HK-2 (cell line): ENCODE measurements at regions not wholly inside any gene's neighbourhood (a gene's known extent, or its start where the extent isn't known, plus 50 kb on each side); places are given as distances from the start of the nearest gene placed in this dataset.
"Not testable (repeated sequence)": the region's sequence is repeated elsewhere in the genome, so short reads cannot be mapped to it uniquely, and the experiment has no call there.

Experiments used
- DNase-seq: peaks from one replicate; pipeline ENCODE4 v3.0.0-alpha.2; 2018; ENCODE audit not compliant: unreplicated experiment

GRCh38 chr4:18458465-18458864, 436.9 kb upstream of the LCORL start:
- no peak for DNase-seq

- no peak for DNase-seq
These were observed 432.8 kb upstream of the LCORL start for GRCh38 chr4:18454349-18454748.

- no peak for DNase-seq
These were observed 423.6 kb upstream of the LCORL start for GRCh38 chr4:18445110-18445509.

DNA sequence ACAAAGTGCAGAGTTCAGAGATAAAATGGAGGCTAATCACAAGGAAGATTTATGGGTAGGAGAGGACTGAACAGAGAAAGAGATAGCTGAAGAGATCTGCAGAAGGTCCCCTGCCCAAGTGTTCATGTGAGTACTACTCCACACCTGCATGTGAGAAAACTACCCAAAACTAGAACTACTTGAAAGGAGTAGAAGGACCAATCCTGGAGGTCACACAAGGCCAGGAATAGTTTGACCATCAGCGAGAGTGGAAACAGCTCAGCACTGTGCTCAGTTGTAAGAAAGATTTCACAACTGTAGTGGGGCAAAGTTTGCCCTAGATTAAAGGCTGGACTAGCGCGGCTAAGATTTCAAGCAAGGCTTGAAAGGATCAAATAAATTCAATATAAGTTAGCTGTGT, 422.7 kb upstream of the LCORL start:
- no peak for DNase-seq

DNA sequence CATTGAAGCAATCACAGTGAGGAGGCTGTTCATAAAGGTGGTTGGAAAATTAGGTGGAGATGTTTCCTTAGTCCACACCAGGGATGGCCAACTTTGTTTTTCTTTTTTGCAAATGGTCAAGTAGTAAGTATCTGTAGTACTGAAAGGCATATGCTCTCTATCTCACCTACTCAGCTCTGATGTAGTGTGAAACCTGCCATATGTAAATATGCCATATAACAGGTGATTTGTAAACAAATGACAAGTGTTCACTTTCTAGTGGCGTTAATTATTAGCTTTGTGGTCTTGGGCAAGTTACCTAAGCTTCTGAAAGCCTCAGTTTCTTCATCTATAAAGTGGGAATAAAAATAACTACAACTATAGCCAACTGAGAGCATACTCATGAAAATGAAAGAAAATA, 421.4 kb upstream of the LCORL start:
- DNase-seq: no peak

GRCh38 chr4:18441676-18442075, 420.1 kb upstream of the LCORL start:
- no peak for DNase-seq

DNA sequence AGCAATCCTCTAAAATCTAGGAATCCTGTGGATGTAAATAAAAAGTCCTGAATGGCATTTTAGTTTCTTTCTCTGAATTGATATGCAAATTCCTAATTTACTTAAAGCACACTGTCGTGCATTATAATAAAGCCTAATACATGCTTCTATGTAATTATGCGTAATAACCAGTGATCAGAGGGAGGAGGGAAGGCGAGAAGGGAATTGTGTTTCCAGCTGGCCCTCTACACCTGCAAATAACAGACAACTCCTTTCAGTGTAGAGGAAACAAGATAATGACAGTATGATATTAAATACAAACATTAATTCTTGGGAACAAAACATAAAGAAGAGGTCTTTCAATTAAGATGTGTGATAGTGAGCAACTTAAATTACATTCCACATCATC, 419.6 kb upstream of the LCORL start:
- DNase-seq: no peak

GRCh38 chr4:18440527-18441202, 419.1 kb upstream of the LCORL start:
- no peak for DNase-seq

DNA sequence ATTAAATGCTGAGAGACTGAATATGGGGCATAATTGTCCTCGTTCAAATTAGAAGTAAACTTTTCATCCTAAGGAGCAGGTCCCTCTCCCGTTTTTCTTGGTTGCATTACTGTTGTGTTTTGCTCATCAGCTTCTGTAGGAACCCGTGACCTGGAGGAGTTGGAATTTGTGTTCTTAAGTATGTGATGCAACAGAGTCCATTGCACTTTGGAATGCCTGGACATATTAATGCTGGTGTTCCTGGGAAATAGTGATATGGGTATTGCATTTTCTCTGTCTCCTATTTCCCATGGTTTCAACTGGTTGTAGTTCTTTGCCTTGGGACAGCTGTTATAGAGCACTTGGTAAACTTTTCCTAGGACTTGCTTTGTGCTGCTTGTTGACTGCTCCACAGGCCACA, 417.8 kb upstream of the LCORL start:
- no peak for DNase-seq

GRCh38 chr4:18435781-18436180, 414.2 kb upstream of the LCORL start:
- DNase-seq: no peak

GRCh38 chr4:18422685-18423084, 401.1 kb upstream of the LCORL start:
- DNase-seq: no peak

- no peak for DNase-seq
These were observed 400.0 kb upstream of the LCORL start for GRCh38 chr4:18421519-18421918.

DNA sequence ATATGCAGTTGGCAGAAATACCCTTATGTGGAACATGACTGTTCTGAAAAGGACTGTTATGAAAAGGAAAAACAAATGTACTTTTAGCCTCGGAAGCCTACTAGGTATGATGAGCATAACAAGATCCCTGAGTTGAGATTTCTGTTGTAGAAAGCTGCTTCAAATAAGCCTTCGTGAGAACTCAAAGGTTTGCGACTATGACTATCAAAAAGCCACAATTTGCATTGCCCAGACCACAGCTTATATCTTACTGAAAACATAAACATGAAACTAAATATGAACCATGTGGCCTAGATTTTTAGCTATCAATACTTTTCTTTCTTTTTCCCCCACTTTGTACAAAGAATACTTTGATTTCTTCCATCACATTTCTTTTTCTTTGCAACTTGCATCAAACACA, 398.2 kb upstream of the LCORL start:
- no peak for DNase-seq

DNA sequence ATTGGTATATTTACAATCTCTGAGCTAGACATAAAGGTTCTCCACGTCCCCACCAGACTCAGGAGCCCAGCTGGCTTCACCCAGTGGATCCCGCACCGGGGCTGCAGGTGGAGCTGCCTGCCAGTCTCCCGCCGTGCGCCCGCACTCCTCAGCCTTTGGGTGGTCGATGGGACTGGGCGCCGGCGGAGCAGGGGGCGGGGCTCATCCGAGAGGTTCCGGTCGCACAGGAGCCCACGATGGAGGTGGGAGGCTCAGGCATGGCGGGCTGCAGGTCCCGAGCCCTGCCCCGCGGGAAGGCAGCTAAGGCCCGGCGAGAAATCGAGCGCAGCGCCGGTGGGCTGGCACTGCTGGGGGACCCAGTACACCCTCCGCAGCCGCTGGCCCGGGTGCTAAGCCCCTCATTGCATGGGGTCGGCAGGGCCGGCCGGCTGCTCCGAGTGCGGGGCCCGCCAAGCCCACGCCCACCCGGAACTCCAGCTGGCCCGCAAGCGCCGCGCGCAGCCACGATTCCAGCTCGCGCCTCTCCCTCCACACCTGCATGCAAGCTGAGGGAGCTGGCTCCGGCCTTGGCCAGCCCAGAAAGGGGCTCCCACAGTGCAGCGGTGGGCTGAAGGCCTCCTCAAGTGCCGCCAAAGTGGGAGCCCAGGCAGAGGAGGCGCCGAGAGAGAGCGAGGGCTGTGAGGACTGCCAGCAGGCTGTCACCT, 396.8 kb upstream of the LCORL start:
- DNase-seq: not testable (repeated sequence)

GRCh38 chr4:18417651-18418050, 396.1 kb upstream of the LCORL start:
- DNase-seq: not testable (repeated sequence)

- no peak for DNase-seq
These were observed 384.7 kb upstream of the LCORL start for GRCh38 chr4:18406264-18406663.

DNA sequence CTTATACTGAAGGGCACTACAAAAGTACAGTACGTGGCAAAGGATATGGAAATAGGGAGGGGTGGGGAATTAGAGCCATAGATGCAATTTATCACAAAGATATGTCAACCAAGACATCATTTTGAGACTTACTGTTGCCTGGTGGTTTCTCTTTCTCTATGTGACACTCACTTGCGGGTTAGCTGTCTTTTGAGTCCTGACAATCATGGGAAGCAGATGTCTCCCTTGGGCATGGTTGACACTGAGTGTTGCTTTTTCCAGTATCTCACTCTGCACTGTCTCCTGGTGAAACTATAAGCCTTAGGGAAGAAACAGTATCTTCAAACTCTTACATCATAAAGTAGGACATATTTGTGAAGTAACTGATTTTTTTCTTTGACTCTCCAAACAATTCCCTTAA, 383.5 kb upstream of the LCORL start:
- no peak for DNase-seq

DNA sequence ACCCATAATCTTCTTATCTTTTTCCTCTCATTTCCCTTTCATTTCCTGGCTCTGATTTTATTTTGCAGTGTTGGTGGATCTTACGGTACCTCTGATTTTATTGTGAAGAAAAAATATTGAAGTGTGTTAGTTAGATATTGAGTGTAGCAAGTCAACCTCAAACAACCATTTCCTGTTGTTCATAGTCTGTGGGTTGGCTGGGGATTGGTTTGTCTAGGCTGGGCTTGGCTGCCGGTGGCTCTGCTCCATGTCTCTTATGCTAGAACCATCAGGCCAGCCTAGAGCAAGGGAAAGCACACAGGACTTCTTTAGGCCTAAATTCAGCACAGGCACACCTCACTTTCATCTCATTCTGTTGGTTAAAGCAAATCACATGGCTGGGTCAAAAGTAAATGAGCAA, 383.1 kb upstream of the LCORL start:
- DNase-seq: no peak

- DNase-seq: no peak
These were observed 381.8 kb upstream of the LCORL start for GRCh38 chr4:18403327-18403726.

GRCh38 chr4:18401868-18402267, 380.3 kb upstream of the LCORL start:
- DNase-seq: no peak

DNA sequence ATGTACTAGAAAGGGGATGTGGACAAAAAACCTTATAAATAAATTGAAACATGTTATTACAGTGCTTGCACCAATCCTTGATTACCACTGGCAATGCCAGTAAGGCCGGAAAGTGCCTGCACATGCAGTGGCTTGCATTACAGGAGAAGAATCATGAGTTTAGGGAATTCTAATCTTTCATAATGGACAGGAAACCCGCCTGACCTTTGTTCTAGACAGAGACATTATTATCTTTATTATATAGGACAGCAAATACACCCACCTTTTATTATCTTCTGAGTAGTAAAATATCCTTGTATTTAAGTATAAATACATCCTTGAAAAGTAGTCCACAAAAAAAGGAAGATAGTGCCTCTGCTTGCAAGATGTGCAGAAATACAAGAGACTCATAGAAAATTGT, 379.9 kb upstream of the LCORL start:
- DNase-seq: no peak

GRCh38 chr4:18398661-18399060, 377.1 kb upstream of the LCORL start:
- no peak for DNase-seq

DNA sequence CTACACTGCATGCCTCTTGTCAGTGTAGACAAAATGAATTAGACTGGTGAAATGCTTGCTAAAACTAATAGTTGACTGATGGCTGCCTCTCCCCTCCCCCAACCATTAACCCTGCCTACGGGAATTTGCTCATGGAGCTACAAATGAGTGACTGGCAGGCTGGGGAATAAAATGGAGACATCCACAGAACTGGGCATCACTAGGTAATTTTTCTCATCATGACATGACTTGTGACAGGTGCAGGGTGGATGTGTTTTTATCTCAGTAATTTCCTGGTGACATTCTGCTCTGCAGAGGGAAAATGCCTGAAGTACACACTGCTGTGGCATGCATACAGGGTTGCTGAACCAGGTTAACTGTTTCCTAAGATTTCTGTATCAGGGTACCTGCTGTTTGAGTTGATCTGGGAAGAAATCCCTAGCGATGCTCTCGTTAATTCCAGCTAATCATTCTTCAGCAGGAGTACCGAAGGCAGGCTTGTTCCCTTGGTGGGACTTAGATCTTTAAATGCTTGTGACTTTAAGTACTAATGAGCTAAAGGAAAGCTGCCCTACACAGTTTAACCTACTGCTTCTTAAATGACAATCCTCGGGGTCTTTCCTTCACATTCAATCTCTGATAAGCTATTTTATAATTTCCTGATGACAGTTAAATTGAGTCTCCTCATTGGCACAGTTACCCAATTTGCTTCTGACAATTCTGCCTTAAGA, 376.3 kb upstream of the LCORL start:
- no peak for DNase-seq
